T-helper 9 cell (primary cell): ENCODE measurements at regions not wholly inside any gene's neighbourhood (a gene's known extent, or its start where the extent isn't known, plus 50 kb on each side); places are given as distances from the start of the nearest gene placed in this dataset.

ENCODE experiments used
- DNase-seq: peaks from one replicate; pipeline ENCODE4 v3.0.0-alpha.2; 2020

GRCh38 chr1:42033629-42034028, 114.9 kb upstream of the HIVEP3 start:
- DNase-seq = no peak

GRCh38 chr1:42017730-42018129, 99.0 kb upstream of the HIVEP3 start:
- no peak for DNase-seq

- DNase-seq = no peak
These were observed 98.5 kb upstream of the HIVEP3 start for GRCh38 chr1:42017259-42017658.

GRCh38 chr1:42014823-42015222, 96.1 kb upstream of the HIVEP3 start:
- DNase-seq = no peak

GRCh38 chr1:42013881-42014470, 95.3 kb upstream of the HIVEP3 start:
- DNase-seq = no peak

- no peak for DNase-seq
These were observed 94.1 kb upstream of the HIVEP3 start for GRCh38 chr1:42012852-42013251.

- no peak for DNase-seq
These were observed 91.7 kb upstream of the HIVEP3 start for GRCh38 chr1:42010381-42010780.

GRCh38 chr1:42008264-42008663, 89.5 kb upstream of the HIVEP3 start:
- no peak for DNase-seq

- no peak for DNase-seq
These were observed 88.1 kb upstream of the HIVEP3 start for GRCh38 chr1:42006836-42007235.

- DNase-seq = no peak
These were observed 87.4 kb upstream of the HIVEP3 start for GRCh38 chr1:42006093-42006492.

GRCh38 chr1:42005530-42005929, 86.8 kb upstream of the HIVEP3 start:
- DNase-seq = no peak

- DNase-seq = no peak
These were observed 86.1 kb upstream of the HIVEP3 start for GRCh38 chr1:42004860-42005259.

- no peak for DNase-seq
These were observed 85.6 kb upstream of the HIVEP3 start for GRCh38 chr1:42004322-42004721.

GRCh38 chr1:42003433-42003832, 84.7 kb upstream of the HIVEP3 start:
- no peak for DNase-seq

GRCh38 chr1:42002220-42002619, 83.5 kb upstream of the HIVEP3 start:
- no peak for DNase-seq

GRCh38 chr1:42000766-42001165, 82.0 kb upstream of the HIVEP3 start:
- no peak for DNase-seq

GRCh38 chr1:41999884-42000283, 81.2 kb upstream of the HIVEP3 start:
- DNase-seq = no peak

GRCh38 chr1:41998250-41998649, 79.5 kb upstream of the HIVEP3 start:
- no peak for DNase-seq

GRCh38 chr1:41997153-41997552, 78.4 kb upstream of the HIVEP3 start:
- no peak for DNase-seq

- no peak for DNase-seq
These were observed 76.9 kb upstream of the HIVEP3 start for GRCh38 chr1:41995441-41996130.

- no peak for DNase-seq
These were observed 75.6 kb upstream of the HIVEP3 start for GRCh38 chr1:41994195-41994894.

GRCh38 chr1:41983451-41983850, 64.7 kb upstream of the HIVEP3 start:
- no peak for DNase-seq

GRCh38 chr1:41981796-41982195, 63.1 kb upstream of the HIVEP3 start:
- DNase-seq = no peak
